ENCODE measurements at regions not wholly inside any gene's neighbourhood (a gene's known extent, or its start where the extent isn't known, plus 50 kb on each side); places are given as distances from the start of the nearest gene placed in this dataset.

GRCh38 chr2:7880566-7880965, 801.3 kb upstream of the ID2 start:
- H3K9me3 ChIP-seq: no peaks in the 10 kb centered on the region
- TF ChIP-seq CTCF (IDR thresholded peaks at IDR 0.05): no peak
- H3K4me3 ChIP-seq: no peak overlapping the region
- ATAC-seq: no peak
- no peaks in the 10 kb centered on the region for H3K4me1 ChIP-seq (ENCODE audit: low read depth)
- no peak for DNase-seq
- H3K36me3 ChIP-seq (ENCODE audit: low read depth): no peaks in the 10 kb centered on the region
- intact Hi-C loops (cut with DNase I, micrococcal nuclease): no loop called here

GRCh38 chr2:7881063-7881462, 800.8 kb upstream of the ID2 start:
- no peaks in the 10 kb centered on the region for H3K4me1 ChIP-seq (ENCODE audit: low read depth)
- ATAC-seq: no peak
- intact Hi-C loops (cut with DNase I, micrococcal nuclease): no loop called here
- DNase-seq: no peak
- no peaks in the 10 kb centered on the region for H3K9me3 ChIP-seq
- TF ChIP-seq CTCF (IDR thresholded peaks at IDR 0.05): no peak
- no peaks in the 10 kb centered on the region for H3K36me3 ChIP-seq (ENCODE audit: low read depth)
- no peak overlapping the region for H3K4me3 ChIP-seq

- DNase-seq: no peak
- no peaks in the 10 kb centered on the region for H3K4me1 ChIP-seq (ENCODE audit: low read depth)
- no peaks in the 10 kb centered on the region for H3K9me3 ChIP-seq
- intact Hi-C loops (cut with DNase I, micrococcal nuclease): no loop called here
- TF ChIP-seq CTCF (IDR thresholded peaks at IDR 0.05): no peak
- H3K36me3 ChIP-seq (ENCODE audit: low read depth): no peaks in the 10 kb centered on the region
- no peak for ATAC-seq
- H3K4me3 ChIP-seq: no peak overlapping the region
These were observed 800.4 kb upstream of the ID2 start for GRCh38 chr2:7881466-7881865.

GRCh38 chr2:7882296-7882695, 799.6 kb upstream of the ID2 start:
- intact Hi-C loops (cut with DNase I, micrococcal nuclease): no loop called here
- Histone ChIP-seq H3K4me3 (no peak overlapping the region), H3K36me3 (ENCODE audit: low read depth) (no peaks in the 10 kb centered on the region), H3K4me1 (ENCODE audit: low read depth) (no peaks in the 10 kb centered on the region), H3K9me3 (no peaks in the 10 kb centered on the region)
- DNase-seq: no peak
- no peak for ATAC-seq
- no peak for TF ChIP-seq CTCF (IDR thresholded peaks at IDR 0.05)

GRCh38 chr2:7884338-7884737, 797.5 kb upstream of the ID2 start:
- H3K36me3 ChIP-seq (ENCODE audit: low read depth): no peaks in the 10 kb centered on the region
- no peaks in the 10 kb centered on the region for H3K4me1 ChIP-seq (ENCODE audit: low read depth)
- ATAC-seq (no peak), DNase-seq (no peak)
- no peaks in the 10 kb centered on the region for H3K9me3 ChIP-seq
- H3K4me3 ChIP-seq: no peak overlapping the region
- intact Hi-C loops (cut with DNase I, micrococcal nuclease): no loop called here
- no peak for TF ChIP-seq CTCF (IDR thresholded peaks at IDR 0.05)

- Histone ChIP-seq H3K4me1 (ENCODE audit: low read depth) (no peaks in the 10 kb centered on the region), H3K36me3 (ENCODE audit: low read depth) (no peaks in the 10 kb centered on the region), H3K9me3 (no peaks in the 10 kb centered on the region), H3K4me3 (no peak overlapping the region)
- DNase-seq: no peak
- no peak for TF ChIP-seq CTCF (IDR thresholded peaks at IDR 0.05)
- intact Hi-C loops (cut with DNase I, micrococcal nuclease): no loop called here
- ATAC-seq: no peak
These were observed 795.2 kb upstream of the ID2 start for GRCh38 chr2:7886666-7887065.

All from mucosa of descending colon (tissue), 3 donors.